ENCODE measurements at regions not wholly inside any gene's neighbourhood (a gene's known extent, or its start where the extent isn't known, plus 50 kb on each side); places are given as distances from the start of the nearest gene placed in this dataset.

- TF ChIP-seq CTCF (IDR thresholded peaks at IDR 0.05; ENCODE audit: low read depth, low read length, missing input control) (no peak), HNF4A (conservative IDR thresholded peaks at IDR 0.05) (no peak), ATF3 (IDR thresholded peaks at IDR 0.05) (no peak), ZBTB33 (IDR thresholded peaks at IDR 0.05) (no peak), JUND (IDR thresholded peaks at IDR 0.05) (no peak), RXRA (IDR thresholded peaks at IDR 0.05) (no peak), YY1 (IDR thresholded peaks at IDR 0.05) (no peak), REST (IDR thresholded peaks at IDR 0.05) (no peak), GABPA (IDR thresholded peaks at IDR 0.05 in 1 of 2, conservative IDR thresholded peaks at IDR 0.05 in 1 of 2) (no peak), TAF1 (conservative IDR thresholded peaks at IDR 0.05) (no peak), MAX (IDR thresholded peaks at IDR 0.05) (no peak)
These were observed 598.6 kb upstream of the TBL1XR1 start for GRCh38 chr3:177795859-177796258.
